NCI-H2081 treated with DMSO at 0.1 percent for 48 hours (cell line): ENCODE measurements at regions not wholly inside any gene's neighbourhood (a gene's known extent, or its start where the extent isn't known, plus 50 kb on each side); places are given as distances from the start of the nearest gene placed in this dataset.
"Not testable (repeated sequence)": the region's sequence is repeated elsewhere in the genome, so short reads cannot be mapped to it uniquely, and the experiment has no call there.

Source experiments
- DNase-seq: peaks from one replicate; lab custom pipeline; 2025; lab: John Stamatoyannopoulos, UW

DNA sequence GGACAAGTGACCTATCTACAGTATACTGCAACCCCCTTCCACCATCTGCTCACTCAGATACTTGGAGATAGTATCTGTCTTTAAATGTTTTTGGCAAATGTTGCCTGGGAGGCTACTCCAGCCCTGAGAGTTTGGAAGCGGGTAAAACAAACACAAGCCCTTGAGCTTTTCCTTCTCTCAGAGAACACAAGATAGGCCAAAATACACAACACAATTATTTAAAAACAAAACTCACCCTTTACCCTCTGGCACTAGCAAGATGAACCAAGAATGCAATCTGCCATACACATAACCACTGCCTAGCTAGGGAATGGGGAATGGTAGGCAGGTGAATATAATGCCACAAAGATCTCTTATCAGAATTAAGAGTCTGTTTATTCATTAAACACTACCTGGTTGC is 324.7 kb upstream of the FAM47C start:
- DNase-seq = no peak

DNA sequence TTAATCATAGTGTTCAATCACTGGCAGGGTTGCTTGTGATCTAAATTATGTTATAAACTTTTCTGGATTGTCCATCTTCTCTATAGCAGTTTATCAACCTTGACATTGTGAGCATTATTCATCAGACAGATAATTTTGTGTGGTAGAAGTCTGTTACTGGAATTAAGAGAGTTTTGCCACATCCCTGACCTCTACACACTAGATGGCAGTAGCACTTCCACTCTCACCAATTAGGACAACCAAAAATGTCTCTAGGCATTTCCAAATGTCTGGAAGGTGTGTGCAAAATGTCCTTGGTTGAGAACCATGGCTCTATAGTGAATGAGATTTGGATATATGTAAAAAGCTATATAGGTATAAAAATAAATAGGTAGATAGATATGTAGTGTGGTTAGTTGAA is 324.1 kb upstream of the FAM47C start:
- DNase-seq = no peak

DNA sequence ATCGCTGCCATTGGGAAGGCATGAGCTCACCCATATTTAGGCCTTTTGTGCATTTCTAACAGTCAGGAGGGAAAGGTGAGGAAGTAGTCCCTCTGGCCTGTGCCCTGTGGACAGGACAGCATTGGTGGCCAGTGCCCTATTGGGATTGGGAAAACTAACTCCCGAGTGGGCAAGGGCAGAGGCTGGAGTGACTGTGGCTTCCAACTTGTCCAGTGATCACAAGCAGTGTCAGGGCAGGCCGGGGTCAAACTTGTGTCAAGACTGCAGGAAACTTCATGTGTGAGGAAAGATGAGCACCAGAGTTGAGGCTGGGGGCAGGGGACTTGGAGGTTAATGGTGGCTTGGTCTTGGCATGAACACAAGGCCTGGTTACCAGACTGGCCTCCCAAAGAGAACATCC is 286.2 kb upstream of the FAM47C start:
- DNase-seq = no peak

DNA sequence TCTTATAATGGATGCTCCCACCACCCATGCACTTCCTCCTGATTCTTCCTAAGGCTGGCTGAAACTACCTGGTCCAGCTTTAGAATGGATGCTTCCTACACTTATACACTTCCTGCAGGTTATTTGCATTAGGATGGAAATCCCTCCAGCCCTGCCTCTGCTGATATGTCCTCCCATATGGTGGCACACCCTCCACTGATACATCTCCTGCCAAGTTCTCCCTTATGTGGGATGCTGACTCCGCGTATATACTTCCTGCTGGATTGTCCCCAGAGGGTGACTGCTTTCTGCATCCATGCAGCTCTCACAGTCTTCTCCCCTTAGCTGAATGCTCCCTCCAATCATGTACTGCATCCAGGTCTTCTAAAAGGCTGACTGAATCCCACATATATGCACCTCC is 254.6 kb upstream of the FAM47C start:
- DNase-seq = no peak

DNA sequence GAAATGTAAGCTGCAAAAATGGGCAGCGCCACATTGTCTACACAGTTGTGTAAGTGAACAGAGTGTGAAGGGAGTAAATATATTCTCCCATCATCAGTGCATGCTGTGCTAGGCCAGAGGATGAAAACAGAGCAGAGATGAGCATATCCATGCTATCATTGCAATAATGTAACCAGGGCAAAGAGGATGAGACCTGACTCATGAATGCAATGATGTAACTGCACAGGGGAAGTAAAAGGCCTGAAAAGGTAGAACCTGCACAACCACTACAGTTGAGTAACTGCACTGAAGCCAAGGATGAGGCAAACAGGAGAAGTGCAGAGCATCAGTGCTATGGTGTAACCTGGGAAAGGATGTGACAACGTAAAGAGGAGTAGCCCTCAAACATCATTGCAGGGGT is 220.4 kb upstream of the FAM47C start:
- DNase-seq = no peak

DNA sequence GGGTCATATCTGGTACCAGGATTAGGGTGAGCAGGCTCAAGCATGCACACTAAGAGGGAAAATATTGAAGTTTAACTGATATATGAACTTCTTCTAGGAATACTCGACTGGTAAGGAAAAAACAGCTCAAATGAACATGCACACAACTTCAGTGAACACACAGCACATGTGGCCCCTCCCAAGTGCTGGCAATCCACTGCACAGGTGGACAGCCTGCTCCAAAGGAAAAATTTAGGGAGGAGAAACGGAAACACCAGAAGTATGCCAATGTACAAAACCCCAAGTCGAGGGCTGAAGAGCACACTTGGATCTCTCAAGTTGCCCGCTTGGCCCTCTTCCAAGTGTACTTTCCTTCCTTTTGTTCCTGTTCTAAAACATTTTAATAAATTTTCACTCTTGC is 205.0 kb upstream of the FAM47C start:
- DNase-seq = no peak

DNA sequence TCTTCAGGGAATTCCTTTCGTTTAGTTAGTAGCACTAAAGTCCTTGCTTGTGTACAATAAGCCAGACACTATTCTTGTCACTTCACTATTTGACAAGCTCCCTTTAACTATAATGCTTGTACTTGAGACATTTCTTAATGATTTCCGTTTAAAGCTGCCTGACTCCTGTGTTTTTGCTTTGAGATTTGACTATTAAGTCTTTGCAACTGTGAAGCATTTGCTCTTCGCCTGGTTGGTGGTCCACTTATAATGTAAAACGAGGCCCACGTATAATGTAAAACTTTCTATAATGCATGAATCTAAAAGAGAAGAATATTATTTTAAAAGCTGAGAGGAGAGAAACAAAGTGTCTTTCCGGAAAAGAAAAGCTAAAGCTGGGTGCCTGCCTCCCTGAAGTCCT is 204.1 kb upstream of the FAM47C start:
- no peak for DNase-seq

DNA sequence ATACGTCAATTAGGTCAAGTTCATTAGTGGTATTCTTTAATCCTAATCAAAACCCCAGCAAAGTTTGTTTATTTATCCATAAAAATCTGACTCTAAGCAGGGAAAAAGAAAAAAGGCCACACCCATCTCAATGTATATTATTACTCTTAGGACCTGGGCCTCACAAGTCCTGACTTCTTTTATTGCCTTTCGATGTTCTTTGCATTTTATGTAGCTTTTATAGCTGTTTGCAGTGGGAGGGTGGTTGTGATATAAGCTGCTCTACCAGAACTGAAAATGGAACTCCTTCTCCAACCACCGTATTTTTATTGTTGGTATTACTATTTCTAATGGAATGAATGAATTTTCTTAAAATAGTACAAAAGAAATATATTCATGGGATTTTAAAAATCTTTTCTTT is 163.3 kb upstream of the FAM47C start:
- no peak for DNase-seq

DNA sequence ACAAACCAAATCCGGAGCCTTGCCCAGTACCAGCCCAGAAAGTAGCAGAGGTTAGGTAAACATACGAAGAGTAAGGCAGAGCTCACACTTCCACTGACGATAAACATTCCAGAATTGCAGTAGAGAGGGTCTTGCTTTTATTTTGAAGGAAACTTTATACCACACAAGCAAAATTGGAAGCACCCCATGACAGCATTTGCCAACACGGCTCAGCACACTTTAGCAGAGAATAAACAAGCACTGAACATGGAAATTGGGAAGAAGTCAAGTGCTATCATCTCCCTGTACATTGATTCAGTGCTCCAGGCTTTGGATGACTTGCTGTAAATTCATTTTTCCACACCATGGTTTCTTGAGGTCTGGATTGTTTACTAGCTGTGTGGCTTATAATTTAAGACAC is 160.7 kb upstream of the FAM47C start:
- no peak for DNase-seq

DNA sequence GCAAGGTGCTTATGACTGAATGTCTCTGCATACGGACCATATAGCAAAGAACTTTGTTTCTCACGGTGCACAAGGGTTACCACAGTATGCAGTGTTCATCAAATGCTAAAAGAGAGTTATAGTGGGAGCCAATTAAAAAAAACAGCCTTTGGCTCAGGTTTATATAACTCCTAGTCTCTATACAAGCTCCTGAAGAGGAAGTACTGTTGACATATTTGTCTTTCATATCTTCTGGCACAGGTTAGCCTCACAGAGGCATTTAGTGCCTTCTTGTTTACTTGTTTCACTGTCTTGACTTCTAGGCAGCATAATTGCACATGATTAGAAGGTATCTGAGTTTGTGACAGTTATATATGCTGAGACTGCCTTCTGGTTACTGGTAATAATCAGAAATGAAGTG is 158.8 kb upstream of the FAM47C start:
- DNase-seq = no peak

DNA sequence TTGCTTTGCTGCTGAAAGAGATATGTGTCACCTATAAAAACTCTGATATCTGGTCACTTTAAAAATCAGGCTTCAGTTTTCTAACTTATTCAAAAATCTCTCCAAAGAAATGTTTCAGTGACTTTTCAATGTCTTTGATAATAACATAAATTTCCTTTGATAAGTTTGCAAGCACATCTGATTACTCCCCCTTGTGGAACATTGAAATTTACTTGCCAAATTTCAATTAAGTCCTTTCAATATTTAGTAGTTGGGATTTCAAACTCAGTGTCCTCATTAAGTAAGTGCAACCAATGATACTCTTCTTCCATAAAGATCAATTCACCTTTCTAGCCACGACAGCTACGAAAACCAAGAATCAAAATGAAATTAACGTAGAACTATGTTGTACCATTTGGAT is 151.3 kb upstream of the FAM47C start:
- no peak for DNase-seq

DNA sequence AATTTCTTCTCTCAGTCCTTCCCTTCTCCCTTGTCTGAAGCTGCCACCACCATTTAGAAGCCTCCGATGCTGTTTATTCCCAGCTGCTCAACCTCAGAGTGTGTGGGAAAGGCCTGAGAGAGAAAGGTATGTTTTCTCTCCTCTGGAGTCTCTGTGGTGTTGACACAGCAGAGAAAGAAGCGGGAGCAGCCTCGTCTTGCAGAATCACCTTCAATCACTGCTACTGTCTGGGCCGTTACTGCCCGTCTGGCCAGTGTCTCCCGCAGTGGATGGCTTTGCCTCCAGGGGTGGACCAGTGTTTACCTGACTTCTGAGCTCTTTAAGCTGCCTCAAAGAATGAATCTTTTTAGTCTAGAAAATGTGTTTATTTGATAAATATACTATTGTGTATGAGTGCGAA is 148.9 kb upstream of the FAM47C start:
- DNase-seq = no peak

DNA sequence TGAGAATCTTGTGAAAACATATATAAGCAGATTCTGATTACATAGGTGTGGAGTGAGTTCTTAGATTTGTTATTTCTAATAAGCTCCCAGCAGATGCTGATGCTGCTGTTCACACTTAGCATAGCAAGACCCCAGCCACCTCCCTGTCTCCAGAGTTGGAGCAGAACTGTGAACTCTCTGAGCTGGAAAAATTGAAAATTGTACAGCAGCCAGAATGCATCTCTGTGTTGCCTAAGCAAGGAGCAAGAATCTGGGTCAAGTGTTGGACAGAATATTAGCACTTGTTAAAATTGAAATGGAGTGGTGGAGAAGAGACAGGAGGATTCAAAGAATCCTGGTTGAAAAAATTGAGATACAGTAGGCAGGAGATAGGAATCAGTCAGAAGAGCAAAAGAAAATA is 146.6 kb upstream of the FAM47C start:
- no peak for DNase-seq

DNA sequence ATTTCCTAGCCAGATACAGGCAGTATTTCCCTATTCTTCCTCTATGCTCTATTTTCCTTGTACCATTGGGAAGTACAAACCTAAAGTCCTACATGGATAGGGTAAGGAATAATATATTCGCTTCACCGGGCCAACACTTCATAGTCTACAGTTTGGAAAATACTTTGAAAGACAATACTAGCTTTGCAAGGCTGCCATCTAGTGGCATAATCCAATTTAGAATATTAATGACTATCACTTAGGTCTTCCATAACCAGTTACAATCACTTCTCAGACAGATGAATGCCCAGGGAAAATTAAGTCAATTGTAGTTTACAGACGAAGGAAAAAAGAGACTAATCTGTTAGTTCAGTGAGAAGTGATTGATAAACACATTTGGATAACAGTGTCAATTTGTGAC is 141.0 kb upstream of the FAM47C start:
- DNase-seq = peak; percentile 15

DNA sequence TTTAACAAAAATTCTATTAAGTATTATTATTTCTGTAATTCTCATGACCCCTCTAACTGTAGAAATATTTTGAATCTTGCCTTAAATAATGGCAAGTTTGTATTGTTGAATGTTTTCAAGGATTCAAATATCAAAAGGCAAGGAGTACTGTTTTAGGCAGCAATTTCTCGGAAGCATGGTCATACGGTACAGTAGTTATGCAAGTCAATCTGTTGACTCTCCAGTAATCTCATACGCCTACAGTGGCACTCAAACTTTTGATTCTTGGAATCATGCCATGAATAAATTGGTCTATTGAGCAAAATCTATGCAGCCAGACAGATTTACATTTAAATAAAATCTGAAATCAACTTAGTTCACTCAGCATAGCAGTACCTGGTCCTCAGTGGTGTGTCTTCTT is 139.6 kb upstream of the FAM47C start:
- no peak for DNase-seq

DNA sequence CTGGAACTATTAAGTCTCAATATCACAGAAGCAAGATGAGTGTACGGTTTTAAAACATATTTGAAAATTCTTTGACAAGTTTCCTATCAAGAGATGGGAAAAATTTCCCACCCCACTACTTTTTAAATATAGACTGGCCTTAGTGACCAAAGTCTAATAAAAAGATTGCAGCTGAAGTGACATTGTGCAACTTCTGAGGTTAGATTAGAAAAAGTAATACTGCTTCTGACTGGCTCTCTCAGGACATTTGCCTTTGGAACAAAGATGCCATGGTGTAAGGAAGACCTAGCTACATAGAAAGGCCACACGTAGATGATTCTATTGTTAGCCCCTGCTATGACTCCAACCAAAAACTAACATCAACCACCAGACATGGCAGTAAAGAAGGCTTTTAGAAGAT is 138.7 kb upstream of the FAM47C start:
- no peak for DNase-seq

DNA sequence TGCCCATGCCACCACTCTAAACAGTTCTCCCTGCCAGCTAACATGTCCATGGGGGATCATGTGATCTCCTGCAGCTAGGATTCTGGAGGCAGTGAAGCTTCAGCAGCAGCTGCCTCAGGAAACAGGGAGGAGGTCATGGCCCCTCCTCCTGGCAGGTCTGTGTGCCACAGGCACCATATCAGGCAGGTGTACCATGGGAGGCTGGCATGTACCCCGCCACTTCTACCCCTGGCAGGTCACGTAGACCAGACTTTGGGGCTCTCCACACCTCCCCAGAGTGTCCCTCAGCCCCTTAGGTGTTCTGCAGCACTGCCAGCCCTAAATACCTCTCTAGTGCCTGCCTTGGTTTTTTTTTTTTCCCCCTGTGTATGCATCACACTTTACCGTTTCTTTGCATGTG is 110.5 kb upstream of the FAM47C start:
- DNase-seq = no peak

DNA sequence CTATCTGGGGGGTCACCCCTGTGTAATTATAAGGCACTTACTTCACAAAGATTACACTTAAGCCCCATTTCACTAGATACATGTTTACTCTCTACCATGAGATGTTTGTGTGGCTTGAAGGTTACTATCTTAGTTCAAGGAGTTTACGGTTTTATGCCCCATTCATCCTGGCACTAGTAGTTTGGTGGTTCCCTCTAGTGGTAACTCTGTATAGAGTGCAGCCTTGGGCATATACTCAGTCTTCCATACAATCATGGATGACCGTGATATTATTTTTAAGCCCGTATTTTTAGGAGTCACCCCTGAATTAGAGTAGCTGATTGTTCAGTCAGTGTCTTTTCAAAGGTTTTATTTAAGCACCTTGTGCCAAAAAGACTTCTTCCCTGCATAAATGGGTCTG is 109.9 kb upstream of the FAM47C start:
- DNase-seq = no peak

DNA sequence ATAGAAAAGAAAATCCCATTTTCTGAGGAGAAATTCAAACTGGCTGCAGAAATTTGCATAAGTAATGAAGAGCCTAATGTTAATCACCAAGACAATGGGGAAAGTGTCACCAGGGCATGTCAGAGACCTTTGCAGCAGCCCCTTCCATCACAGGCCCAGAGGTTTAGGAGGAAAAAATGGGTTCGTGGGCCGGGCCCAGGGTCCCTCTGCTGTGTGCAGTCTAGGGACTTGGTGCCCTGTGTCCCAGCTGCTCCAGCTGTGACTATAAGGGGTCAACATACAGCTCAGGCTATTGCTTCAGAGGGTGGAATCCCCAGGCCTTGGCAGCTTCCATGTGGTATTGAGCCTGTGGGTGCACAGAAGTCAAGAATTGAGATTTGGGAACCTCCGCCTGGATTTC is 103.6 kb upstream of the FAM47C start:
- not testable (repeated sequence) for DNase-seq

DNA sequence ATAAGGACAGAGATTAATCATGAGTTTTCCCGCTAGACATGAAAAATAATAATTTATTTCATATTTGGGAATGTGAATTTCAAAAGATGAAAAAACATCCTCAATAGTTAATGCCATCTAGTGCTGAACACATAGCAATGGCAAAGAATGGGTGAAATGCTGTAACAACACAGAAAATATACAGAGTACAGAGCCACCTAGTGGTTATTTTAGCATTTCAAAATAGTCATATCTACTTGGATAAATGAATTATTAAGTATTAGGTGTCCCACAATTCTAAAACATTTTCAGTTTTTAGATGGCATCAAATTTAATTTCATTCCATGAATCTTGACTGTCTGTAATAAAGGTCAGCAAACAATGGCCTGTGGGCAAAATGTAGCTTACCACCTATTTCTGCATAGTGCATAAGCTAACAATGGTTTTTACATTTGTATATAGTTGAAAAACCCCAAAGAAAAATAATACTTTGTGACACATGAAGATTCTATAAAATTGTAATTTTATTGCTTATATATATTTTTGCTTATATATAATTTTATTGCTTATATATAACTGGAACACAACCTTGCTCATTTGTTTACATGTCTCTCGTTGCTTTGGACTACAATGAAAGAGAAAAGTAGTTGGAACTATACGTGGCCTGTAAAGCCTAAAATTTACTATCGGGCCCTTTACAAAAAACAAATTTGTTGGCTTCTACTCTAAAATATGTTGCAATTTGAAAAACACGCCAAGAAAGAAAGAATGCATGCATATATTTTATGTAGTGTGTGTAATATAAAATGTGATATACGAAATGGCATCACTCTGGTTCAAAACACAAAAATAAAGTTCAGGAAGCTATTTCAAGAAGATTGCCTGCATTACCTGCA is 99.1 kb upstream of the FAM47C start:
- DNase-seq = peak; percentile 15

DNA sequence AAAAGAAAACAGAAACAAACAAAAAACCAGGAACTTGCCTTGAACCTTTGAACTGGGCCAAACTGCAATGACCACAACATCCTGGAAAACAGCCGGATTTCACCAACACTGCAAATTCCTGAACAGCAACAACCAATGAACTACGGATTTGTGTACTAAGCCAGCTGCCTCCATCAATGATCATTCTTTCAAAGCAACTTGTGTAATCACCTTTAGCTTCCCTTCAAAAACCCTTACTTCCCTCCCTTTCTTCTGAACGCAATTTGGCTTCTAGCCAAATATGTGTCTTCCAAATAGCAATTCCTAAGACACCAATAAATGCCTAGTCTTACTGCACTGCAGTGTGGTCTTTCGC is 98.5 kb upstream of the FAM47C start:
- no peak for DNase-seq

DNA sequence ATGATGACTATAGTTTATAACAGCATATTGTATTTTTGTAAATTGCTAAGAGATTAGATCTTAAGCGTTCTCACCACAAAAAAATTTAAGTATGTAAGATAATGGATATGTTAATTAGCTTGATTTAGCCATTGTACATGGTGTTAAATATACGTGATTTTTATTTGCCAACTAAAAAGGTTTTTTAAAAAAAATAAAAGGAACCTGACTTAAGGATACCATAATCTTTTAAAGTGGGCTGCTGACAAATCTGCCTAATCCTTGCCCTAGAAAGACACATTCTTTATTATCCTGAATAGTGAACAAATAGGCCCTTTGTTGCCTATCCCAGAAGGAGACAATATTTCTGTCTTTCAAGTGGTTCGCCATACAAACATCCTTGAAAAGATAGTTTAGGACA is 94.6 kb upstream of the FAM47C start:
- no peak for DNase-seq

DNA sequence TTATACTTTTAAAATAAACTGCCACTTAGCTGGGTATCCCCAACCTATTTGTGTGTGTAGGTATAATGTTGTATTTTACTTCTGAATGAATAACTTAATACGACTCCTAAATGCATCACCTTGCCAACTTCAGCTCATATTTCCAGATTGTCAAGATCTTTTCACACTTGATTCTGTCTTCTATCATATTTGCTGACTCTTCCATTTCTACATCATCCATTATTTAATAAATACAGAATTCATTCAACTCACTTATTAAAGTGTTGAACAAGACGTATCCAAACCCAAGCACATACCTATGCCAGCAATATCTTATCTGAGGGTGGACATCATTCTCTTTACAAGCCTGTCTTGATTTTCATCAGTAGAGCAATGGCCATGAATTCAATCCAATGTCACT is 91.2 kb upstream of the FAM47C start:
- no peak for DNase-seq

DNA sequence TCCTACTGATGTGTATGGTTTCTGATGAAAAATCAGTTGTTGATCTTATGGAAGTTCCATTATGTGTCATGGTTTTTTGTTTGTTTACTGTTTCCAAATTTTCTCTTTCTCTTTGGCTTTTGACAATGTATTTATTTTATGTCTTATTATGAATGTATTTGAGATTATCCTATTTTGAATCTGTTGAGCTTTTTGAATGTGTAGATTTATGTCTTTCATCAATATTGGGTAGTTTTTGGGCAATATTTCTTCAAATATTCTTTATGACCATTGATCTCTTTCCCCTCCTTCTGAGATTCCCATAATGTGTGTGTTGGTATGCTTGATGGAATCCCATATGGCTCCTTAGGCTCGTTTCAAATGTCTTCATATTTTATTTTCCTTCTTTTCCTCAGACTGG is 80.5 kb upstream of the FAM47C start:
- DNase-seq = no peak

DNA sequence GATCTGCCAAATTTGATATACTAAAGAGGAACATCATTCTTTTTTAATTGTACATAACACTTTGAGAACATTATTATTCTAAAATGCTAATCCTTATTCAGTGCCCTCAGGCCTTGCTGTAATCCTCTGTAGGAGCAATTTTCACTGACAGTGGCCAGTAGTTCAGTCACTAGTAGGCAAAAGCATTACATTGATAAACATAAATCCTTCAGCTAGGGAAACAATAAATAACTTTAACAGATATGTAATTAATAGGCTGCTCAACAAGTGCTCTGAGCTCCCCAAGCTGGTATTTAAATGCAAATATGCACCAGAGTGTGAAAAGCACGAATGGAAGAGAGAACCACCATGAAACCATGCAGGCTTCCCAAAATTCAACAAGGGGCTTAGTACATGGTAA is 77.7 kb upstream of the FAM47C start:
- DNase-seq = no peak
